Fibroblast of gingiva (primary cell): ENCODE measurements at regions not wholly inside any gene's neighbourhood (a gene's known extent, or its start where the extent isn't known, plus 50 kb on each side); places are given as distances from the start of the nearest gene placed in this dataset.
A peak's percentile ranks its signal among the peaks of the same experiment; 100 is the strongest.

Source experiments
- DNase-seq: peaks from one replicate; pipeline ENCODE4 v3.0.0-alpha.2; 2011; ENCODE audit warnings: low read depth

- DNase-seq, result peak; percentile 90
Measured at GRCh38 chr18:45168866-45169600, 446.2 kb upstream of the SLC14A2 start.

- DNase-seq, result peak; percentile 93
Measured at GRCh38 chr18:45169610-45170009, 445.7 kb upstream of the SLC14A2 start.

GRCh38 chr18:45171679-45172191, 443.5 kb upstream of the SLC14A2 start:
- peak; percentile 43 for DNase-seq

- no peak for DNase-seq
Measured at GRCh38 chr18:45173327-45173726, 441.9 kb upstream of the SLC14A2 start.

GRCh38 chr18:45173799-45174519, 441.3 kb upstream of the SLC14A2 start:
- DNase-seq, result no peak

- no peak for DNase-seq
Measured at GRCh38 chr18:45174629-45175136, 440.6 kb upstream of the SLC14A2 start.

- DNase-seq, result no peak
Measured at GRCh38 chr18:45175511-45175910, 439.8 kb upstream of the SLC14A2 start.

- DNase-seq, result no peak
Measured at GRCh38 chr18:45186832-45187231, 428.4 kb upstream of the SLC14A2 start.

- no peak for DNase-seq
Measured at GRCh38 chr18:45191795-45192194, 423.5 kb upstream of the SLC14A2 start.

- no peak for DNase-seq
Measured at GRCh38 chr18:45197526-45197970, 417.7 kb upstream of the SLC14A2 start.

GRCh38 chr18:45198526-45198925, 416.8 kb upstream of the SLC14A2 start:
- DNase-seq, result no peak

GRCh38 chr18:45201029-45201428, 414.2 kb upstream of the SLC14A2 start:
- no peak for DNase-seq

- DNase-seq, result no peak
Measured at GRCh38 chr18:45201489-45201888, 413.8 kb upstream of the SLC14A2 start.

GRCh38 chr18:45202061-45202460, 413.2 kb upstream of the SLC14A2 start:
- no peak for DNase-seq

GRCh38 chr18:45203677-45204076, 411.6 kb upstream of the SLC14A2 start:
- no peak for DNase-seq

- no peak for DNase-seq
Measured at GRCh38 chr18:45207328-45207727, 407.9 kb upstream of the SLC14A2 start.

GRCh38 chr18:45208164-45208563, 407.1 kb upstream of the SLC14A2 start:
- no peak for DNase-seq

- DNase-seq, result peak; percentile 69
Measured at GRCh38 chr18:45212181-45213039, 402.9 kb upstream of the SLC14A2 start.

- DNase-seq, result no peak
Measured at GRCh38 chr18:45213040-45213333, 402.3 kb upstream of the SLC14A2 start.

GRCh38 chr18:45218436-45218835, 396.8 kb upstream of the SLC14A2 start:
- DNase-seq, result no peak

GRCh38 chr18:45221363-45221762, 393.9 kb upstream of the SLC14A2 start:
- peak; percentile 35 for DNase-seq

GRCh38 chr18:45222180-45222579, 393.1 kb upstream of the SLC14A2 start:
- peak; percentile 59 for DNase-seq
